ENCODE measurements at regions not wholly inside any gene's neighbourhood (a gene's known extent, or its start where the extent isn't known, plus 50 kb on each side); places are given as distances from the start of the nearest gene placed in this dataset.

DNA sequence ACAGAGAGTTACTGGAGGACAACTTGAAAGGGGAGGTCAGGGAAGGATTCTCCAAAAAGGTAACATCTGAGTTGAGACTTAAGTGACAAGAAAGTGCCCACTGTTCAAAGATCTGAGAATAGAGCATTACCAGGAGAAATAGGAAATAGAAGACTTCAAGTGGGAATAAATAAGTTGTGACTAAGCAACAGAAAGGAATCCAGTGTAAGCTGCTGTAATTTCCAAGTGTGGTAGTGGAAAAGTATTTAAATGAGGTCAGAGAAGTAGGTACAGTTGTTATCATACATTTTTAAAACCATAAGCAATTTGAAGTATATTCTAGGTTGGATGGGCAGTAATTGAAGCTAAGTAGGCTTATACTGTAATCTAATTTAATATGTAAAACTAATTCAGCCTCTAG is 211.9 kb downstream of the FBXO8 start:
- H3K27ac ChIP-seq (ENCODE audit: low read depth, low read length): no peak overlapping the region
- no peak overlapping the region for H3K27ac Mint-ChIP-seq (ENCODE audit: unreplicated experiment)
- no peaks in the 10 kb centered on the region for H3K27me3 ChIP-seq (ENCODE audit: insufficient read depth, low read length)
- no peak overlapping the region for H2AFZ ChIP-seq (ENCODE audit: low read depth, low read length)
- no peak overlapping the region for H3K4me3 Mint-ChIP-seq (ENCODE audit: unreplicated experiment)
- TF ChIP-seq, protein P1, sequence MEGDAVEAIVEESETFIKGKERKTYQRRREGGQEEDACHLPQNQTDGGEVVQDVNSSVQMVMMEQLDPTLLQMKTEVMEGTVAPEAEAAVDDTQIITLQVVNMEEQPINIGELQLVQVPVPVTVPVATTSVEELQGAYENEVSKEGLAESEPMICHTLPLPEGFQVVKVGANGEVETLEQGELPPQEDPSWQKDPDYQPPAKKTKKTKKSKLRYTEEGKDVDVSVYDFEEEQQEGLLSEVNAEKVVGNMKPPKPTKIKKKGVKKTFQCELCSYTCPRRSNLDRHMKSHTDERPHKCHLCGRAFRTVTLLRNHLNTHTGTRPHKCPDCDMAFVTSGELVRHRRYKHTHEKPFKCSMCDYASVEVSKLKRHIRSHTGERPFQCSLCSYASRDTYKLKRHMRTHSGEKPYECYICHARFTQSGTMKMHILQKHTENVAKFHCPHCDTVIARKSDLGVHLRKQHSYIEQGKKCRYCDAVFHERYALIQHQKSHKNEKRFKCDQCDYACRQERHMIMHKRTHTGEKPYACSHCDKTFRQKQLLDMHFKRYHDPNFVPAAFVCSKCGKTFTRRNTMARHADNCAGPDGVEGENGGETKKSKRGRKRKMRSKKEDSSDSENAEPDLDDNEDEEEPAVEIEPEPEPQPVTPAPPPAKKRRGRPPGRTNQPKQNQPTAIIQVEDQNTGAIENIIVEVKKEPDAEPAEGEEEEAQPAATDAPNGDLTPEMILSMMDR (IDR thresholded peaks at IDR 0.05; ENCODE audit: insufficient read depth, low read depth, low read length): no peak
- no peak for TF ChIP-seq EZH2 (IDR thresholded peaks at IDR 0.05; ENCODE audit: insufficient read depth, low read length)
- DNase-seq (ENCODE audit: low read depth): no peak
- H3K79me2 ChIP-seq (ENCODE audit: insufficient read depth, low read length): no peaks in the 10 kb centered on the region
- H3K9me3 Mint-ChIP-seq (ENCODE audit: unreplicated experiment): no peaks in the 10 kb centered on the region
- H3K4me1 Mint-ChIP-seq (ENCODE audit: low read depth, unreplicated experiment): peaks cover 6% of the 10 kb centered on the region
- peaks cover 10% of the 10 kb centered on the region for H3K27me3 Mint-ChIP-seq (ENCODE audit: low read depth, unreplicated experiment)
- no peak overlapping the region for H3K4me3 ChIP-seq (ENCODE audit: insufficient read depth, low read depth, low read length)
- H3K4me2 ChIP-seq (ENCODE audit: low read length): no peak overlapping the region
- H3K9ac ChIP-seq (ENCODE audit: low read length): no peak overlapping the region
- no peaks in the 10 kb centered on the region for H4K20me1 ChIP-seq (ENCODE audit: insufficient read depth, low read length)
- no peaks in the 10 kb centered on the region for H3K4me1 ChIP-seq (ENCODE audit: insufficient read depth, low read length)
- FAIRE-seq: no peak
- H3K36me3 ChIP-seq (ENCODE audit: insufficient read depth, low read length): no peaks in the 10 kb centered on the region
- peaks cover 3% of the 10 kb centered on the region for H3K9me3 ChIP-seq (ENCODE audit: insufficient read depth, low read depth, low read length)
- H3K36me3 Mint-ChIP-seq (ENCODE audit: low read depth, unreplicated experiment): no peaks in the 10 kb centered on the region

DNA sequence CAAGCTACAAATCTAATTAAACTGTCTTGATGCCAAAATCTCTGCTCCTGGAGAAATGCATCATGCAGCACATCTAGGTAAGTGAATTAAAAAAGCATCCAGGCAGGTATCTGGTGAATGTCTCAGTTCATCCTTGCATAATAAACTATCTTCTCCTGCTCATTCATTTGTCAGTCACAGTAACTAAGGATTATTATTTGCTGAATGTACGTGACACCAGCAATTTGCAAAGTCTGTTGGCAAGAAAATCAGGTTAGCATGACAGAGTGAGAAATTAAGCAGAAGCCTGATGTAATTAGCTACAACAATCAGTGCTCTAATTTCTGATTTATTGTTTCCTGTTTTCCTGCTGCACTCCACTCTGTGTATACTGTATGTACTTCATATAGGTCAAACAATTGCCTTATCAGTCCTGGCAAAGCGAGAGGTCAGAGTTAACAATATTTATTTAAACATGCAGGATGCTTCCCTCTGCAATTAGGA is 213.6 kb downstream of the FBXO8 start:
- no peaks in the 10 kb centered on the region for H3K36me3 ChIP-seq (ENCODE audit: insufficient read depth, low read length)
- H3K9me3 Mint-ChIP-seq (ENCODE audit: unreplicated experiment): no peaks in the 10 kb centered on the region
- peaks cover 6% of the 10 kb centered on the region for H3K4me1 Mint-ChIP-seq (ENCODE audit: low read depth, unreplicated experiment)
- H4K20me1 ChIP-seq (ENCODE audit: insufficient read depth, low read length): no peaks in the 10 kb centered on the region
- no peak for TF ChIP-seq EZH2 (IDR thresholded peaks at IDR 0.05; ENCODE audit: insufficient read depth, low read length)
- TF ChIP-seq, protein P1 (IDR thresholded peaks at IDR 0.05; ENCODE audit: insufficient read depth, low read depth, low read length): no peak
- H3K4me2 ChIP-seq (ENCODE audit: low read length): no peak overlapping the region
- H3K27ac Mint-ChIP-seq (ENCODE audit: unreplicated experiment): no peak overlapping the region
- H3K4me3 Mint-ChIP-seq (ENCODE audit: unreplicated experiment): no peak overlapping the region
- no peak overlapping the region for H3K9ac ChIP-seq (ENCODE audit: low read length)
- H3K9me3 ChIP-seq (ENCODE audit: insufficient read depth, low read depth, low read length): peaks cover 3% of the 10 kb centered on the region
- no peak overlapping the region for H2AFZ ChIP-seq (ENCODE audit: low read depth, low read length)
- no peaks in the 10 kb centered on the region for H3K4me1 ChIP-seq (ENCODE audit: insufficient read depth, low read length)
- H3K27me3 Mint-ChIP-seq (ENCODE audit: low read depth, unreplicated experiment): peaks cover 11% of the 10 kb centered on the region
- H3K4me3 ChIP-seq (ENCODE audit: insufficient read depth, low read depth, low read length): no peak overlapping the region
- no peak overlapping the region for H3K27ac ChIP-seq (ENCODE audit: low read depth, low read length)
- no peak for DNase-seq (ENCODE audit: low read depth)
- no peaks in the 10 kb centered on the region for H3K79me2 ChIP-seq (ENCODE audit: insufficient read depth, low read length)
- no peaks in the 10 kb centered on the region for H3K36me3 Mint-ChIP-seq (ENCODE audit: low read depth, unreplicated experiment)
- no peaks in the 10 kb centered on the region for H3K27me3 ChIP-seq (ENCODE audit: insufficient read depth, low read length)
- FAIRE-seq: no peak

DNA sequence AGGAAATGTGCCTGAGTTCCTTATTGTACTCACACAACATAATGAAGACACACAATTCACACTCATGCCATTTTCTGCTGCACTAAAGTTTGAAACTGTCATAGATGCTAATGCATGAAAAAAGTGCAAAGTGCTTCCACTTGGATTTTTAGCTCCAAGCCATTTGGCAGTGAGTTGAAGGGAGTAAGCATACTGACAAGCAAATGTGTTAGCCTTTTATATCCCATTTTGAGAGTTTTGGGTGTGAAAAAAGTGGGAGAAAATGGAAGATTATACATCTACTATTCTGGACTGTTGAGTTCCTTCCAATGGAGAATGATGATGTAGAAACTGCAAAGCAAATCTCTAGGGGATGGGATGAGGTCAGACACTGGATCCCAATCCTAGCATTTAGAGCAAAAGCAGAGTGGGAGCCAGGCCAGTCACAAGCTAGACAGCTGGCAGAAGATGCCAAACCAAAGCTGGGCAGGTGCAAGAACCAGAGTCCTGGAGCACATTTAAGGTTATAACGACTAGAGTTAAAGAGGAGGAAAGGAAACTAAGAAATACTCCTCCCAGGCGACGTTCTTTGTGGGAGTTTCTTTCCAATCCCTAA is 216.8 kb downstream of the FBXO8 start:
- TF ChIP-seq, protein P1 (IDR thresholded peaks at IDR 0.05; ENCODE audit: insufficient read depth, low read depth, low read length): no peak
- TF ChIP-seq EZH2 (IDR thresholded peaks at IDR 0.05; ENCODE audit: insufficient read depth, low read length): no peak
- Histone ChIP-seq H3K27me3 (ENCODE audit: insufficient read depth, low read length) (no peaks in the 10 kb centered on the region), H3K4me3 (ENCODE audit: insufficient read depth, low read depth, low read length) (no peak overlapping the region), H3K79me2 (ENCODE audit: insufficient read depth, low read length) (no peaks in the 10 kb centered on the region), H3K9me3 (ENCODE audit: insufficient read depth, low read depth, low read length) (no peaks in the 10 kb centered on the region), H2AFZ (ENCODE audit: low read depth, low read length) (no peak overlapping the region), H3K27ac (ENCODE audit: low read depth, low read length) (no peak overlapping the region), H3K9ac (ENCODE audit: low read length) (no peak overlapping the region), H3K36me3 (ENCODE audit: insufficient read depth, low read length) (no peaks in the 10 kb centered on the region), H3K4me1 (ENCODE audit: insufficient read depth, low read length) (no peaks in the 10 kb centered on the region), H4K20me1 (ENCODE audit: insufficient read depth, low read length) (no peaks in the 10 kb centered on the region), H3K4me2 (ENCODE audit: low read length) (no peak overlapping the region)
- Mint-ChIP-seq H3K4me1 (ENCODE audit: low read depth, unreplicated experiment) (peaks cover 4% of the 10 kb centered on the region), H3K27me3 (ENCODE audit: low read depth, unreplicated experiment) (peaks cover 11% of the 10 kb centered on the region), H3K27ac (ENCODE audit: unreplicated experiment) (no peak overlapping the region), H3K36me3 (ENCODE audit: low read depth, unreplicated experiment) (no peaks in the 10 kb centered on the region), H3K4me3 (ENCODE audit: unreplicated experiment) (no peak overlapping the region), H3K9me3 (ENCODE audit: unreplicated experiment) (no peaks in the 10 kb centered on the region)
- FAIRE-seq (no peak), DNase-seq (ENCODE audit: low read depth) (no peak)
